ENCODE measurements at regions not wholly inside any gene's neighbourhood (a gene's known extent, or its start where the extent isn't known, plus 50 kb on each side); places are given as distances from the start of the nearest gene placed in this dataset.

DNA sequence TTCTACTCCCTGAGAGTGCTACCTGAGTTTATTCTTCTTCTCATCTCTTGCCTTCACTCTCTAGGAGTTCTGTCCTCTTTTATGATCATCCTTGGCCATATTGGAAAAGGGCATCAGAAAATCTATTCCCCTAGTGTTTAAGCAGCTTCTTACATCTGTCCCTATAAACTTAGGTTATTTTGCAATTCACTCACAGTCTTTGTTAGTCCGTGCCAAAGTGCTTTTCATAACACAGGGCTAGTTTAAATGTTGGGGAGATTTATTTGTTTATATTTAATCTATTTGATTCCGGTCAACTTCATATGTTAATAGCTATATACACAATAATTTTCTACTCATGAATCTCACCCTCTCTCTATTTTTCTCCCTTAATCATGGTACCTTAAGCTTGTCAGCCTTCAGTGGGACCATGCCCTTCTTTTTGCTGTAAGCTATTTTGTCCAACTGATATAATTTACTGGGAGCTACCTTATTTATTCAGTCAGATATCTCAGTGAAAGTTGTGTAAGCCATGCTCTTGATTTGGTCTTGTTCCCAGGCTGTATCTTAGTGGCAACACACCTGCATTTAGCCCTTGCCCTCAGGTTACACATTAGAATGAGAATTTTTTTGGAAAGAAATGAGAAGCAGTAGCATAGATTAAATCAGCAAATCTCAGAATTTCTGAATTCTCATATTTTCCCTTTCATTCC lies 106.3 kb upstream of the SMYD2 start:
- TF ChIP-seq CTCF (conservative IDR thresholded peaks at IDR 0.05; ENCODE audit: low read length), result no peak
- no peak for TF ChIP-seq EZH2phosphoT487 (IDR thresholded peaks at IDR 0.05; ENCODE audit: borderline replicate concordance, low read depth, low read length)

All from OCI-LY7 (cell line).